ENCODE measurements at regions not wholly inside any gene's neighbourhood (a gene's known extent, or its start where the extent isn't known, plus 50 kb on each side); places are given as distances from the start of the nearest gene placed in this dataset.

DNA sequence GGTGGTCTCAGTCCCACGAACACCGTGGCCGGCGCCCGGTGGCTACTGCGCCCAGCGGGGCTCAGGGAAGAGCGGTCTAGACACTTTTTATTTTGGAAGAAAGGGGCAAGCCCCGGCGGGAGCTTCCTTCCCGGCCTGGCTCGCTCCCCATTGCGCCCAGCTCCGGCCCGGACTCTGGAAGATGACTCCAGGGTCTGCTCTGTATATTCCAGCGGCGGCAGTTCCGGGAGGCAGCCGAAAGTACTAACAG, 225.1 kb upstream of the CRY1 start:
- no peak for TF ChIP-seq CTCF (IDR thresholded peaks at IDR 0.05; ENCODE audit: low read depth, low read length)
- no peak for DNase-seq (ENCODE audit: extremely low read depth, low read depth)

- no peak for TF ChIP-seq CTCF (IDR thresholded peaks at IDR 0.05; ENCODE audit: low read depth, low read length)
Observed at GRCh38 chr12:107318806-107319532, 225.6 kb upstream of the CRY1 start.

DNA sequence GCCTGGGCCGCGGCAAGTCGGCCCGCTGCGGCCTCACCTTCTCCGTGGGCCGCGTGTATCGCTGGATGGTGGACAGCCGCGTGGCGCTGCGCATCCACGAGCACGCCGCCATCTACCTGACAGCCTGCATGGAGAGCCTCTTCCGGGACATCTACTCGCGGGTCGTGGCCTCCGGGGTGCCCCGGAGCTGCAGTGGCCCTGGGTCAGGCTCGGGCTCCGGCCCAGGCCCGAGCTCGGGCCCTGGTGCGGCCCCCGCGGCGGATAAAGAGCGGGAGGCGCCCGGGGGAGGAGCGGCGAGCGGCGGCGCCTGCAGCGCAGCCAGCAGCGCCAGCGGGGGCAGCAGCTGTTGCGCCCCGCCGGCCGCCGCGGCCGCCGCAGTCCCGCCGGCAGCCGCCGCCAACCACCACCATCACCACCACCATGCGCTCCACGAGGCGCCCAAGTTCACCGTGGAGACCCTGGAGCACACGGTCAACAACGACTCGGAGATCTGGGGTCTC, 226.2 kb upstream of the CRY1 start:
- no peak for TF ChIP-seq CTCF (IDR thresholded peaks at IDR 0.05; ENCODE audit: low read depth, low read length)
- DNase-seq (ENCODE audit: extremely low read depth, low read depth), result no peak

More at GRCh38 chr12:107318806-107319532, 225.6 kb upstream of the CRY1 start:
- no peak for DNase-seq (ENCODE audit: extremely low read depth, low read depth)

GRCh38 chr12:107320033-107320928, 226.9 kb upstream of the CRY1 start:
- TF ChIP-seq CTCF (IDR thresholded peaks at IDR 0.05; ENCODE audit: low read depth, low read length), result no peak
- DNase-seq (ENCODE audit: extremely low read depth, low read depth), result no peak

DNA sequence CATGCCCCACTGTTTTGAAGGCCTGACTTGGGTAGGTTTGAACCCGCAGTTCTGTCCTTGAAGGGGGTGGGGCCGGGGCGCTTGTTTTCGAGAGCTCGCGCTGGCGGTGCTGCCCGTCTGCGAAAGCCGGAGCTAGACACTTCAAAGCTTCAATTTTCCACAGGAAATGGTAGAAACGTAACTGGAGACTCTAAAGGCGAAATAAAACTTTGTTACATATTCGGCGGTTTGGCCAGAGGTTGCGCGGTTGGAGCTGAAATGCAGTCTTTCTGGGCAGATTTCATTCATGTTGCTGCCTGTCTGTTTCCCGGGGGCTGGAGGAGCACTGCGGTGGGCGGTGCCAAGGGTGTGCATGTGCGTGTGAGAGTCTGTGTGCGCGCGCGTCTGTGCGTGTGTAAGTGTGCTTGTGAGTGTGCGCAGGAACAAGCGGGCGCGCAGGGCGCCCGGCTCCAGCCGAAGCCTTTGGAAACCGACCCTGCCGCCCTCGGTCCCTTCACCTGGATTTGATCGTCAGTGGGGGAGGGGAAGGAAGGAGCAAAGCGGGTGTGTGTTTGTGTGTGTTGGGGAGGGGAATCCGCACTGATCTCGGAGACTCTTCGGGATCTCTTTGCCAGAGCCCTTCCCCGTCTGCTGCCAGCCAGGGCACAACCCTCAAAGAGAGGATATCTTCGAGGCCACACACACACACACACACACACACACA, 227.7 kb upstream of the CRY1 start:
- TF ChIP-seq CTCF (IDR thresholded peaks at IDR 0.05; ENCODE audit: low read depth, low read length), result no peak
- no peak for DNase-seq (ENCODE audit: extremely low read depth, low read depth)

- no peak for DNase-seq (ENCODE audit: extremely low read depth, low read depth)
- TF ChIP-seq CTCF (IDR thresholded peaks at IDR 0.05; ENCODE audit: low read depth, low read length), result no peak
Observed at GRCh38 chr12:107322063-107322462, 228.7 kb upstream of the CRY1 start.
